ENCODE measurements at regions not wholly inside any gene's neighbourhood (a gene's known extent, or its start where the extent isn't known, plus 50 kb on each side); places are given as distances from the start of the nearest gene placed in this dataset.
A peak's percentile ranks its signal among the peaks of the same experiment; 100 is the strongest.

DNA sequence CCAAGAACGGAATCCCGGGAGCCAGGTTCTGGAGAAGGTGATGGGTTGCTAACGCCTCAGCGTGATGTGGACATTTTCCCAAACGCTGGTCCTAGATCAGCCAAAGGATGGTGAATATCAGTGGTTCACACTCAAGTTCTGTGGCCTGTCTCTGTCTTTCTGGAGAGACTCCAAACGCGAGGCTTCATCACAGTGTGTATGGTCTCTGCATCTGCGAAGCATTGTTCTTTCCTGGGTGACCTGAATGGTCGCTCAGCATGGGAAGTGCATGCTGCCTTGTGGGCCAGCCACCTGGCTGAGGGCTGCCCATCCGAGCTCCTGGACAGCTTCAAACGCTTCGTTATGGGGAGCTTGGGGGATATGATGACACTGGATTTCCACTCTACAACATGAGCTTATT is 810.0 kb downstream of the TBC1D22A start:
- POLR2A ChIA-PET (ENCODE audit: unreplicated experiment): no interaction called here
- no peaks in the 10 kb centered on the region for H3K36me3 ChIP-seq (ENCODE audit: control insufficient read depth, insufficient read depth, low read length)
- dilution Hi-C loops (cut with HindIII; ENCODE audit: low sequenced_read_pairs, unreplicated experiment): no loop called here
- 73% methylated on average over 3 of the region's 12 CpGs; no CpG with 5 or more reads in 1 of the 2 experiments for WGBS, 2 experiments (ENCODE audit: extremely low coverage in 2 of 2, insufficient read length in 1 of 2)
- H4K20me1 ChIP-seq (ENCODE audit: insufficient read depth, low read length): no peaks in the 10 kb centered on the region
- H3K4me1 ChIP-seq (ENCODE audit: control insufficient read depth, insufficient read depth, low read length): no peaks in the 10 kb centered on the region
- intact Hi-C loops (cut with micrococcal nuclease): no loop called here
- H3K9ac ChIP-seq (ENCODE audit: low read depth, low read length): no peak overlapping the region
- in situ Hi-C loops (cut with MboI; ENCODE audit: low sequenced_read_pairs): no loop called here
- H3K23ac ChIP-seq (ENCODE audit: low read depth, low read length): no peak overlapping the region
- no peak for ATAC-seq (ENCODE audit: low read depth)
- H2BK5ac ChIP-seq (ENCODE audit: low read depth, low read length, poor library complexity, severe bottlenecking): no peak overlapping the region
- H3K14ac ChIP-seq (replicated peaks; ENCODE audit: low read depth, low read length): no peak overlapping the region
- H2AK9ac ChIP-seq (replicated peaks; ENCODE audit: low read depth, low read length, poor library complexity): no peak overlapping the region
- CTCF ChIA-PET: no interaction called here
- no peak for DNase-seq
- H2BK15ac ChIP-seq (ENCODE audit: low read depth, low read length): no peak overlapping the region
- H3K9me3 ChIP-seq (ENCODE audit: control insufficient read depth, insufficient read depth, low read length): peaks cover 50% of the 10 kb centered on the region
- no peaks in the 10 kb centered on the region for H3K27me3 ChIP-seq (ENCODE audit: control insufficient read depth, insufficient read depth, low read length)
- no peak overlapping the region for H3K4me2 ChIP-seq (ENCODE audit: low read depth, low read length)
- H3K56ac ChIP-seq (ENCODE audit: extremely low read depth, insufficient read depth, low read length): no peak overlapping the region
- no peak overlapping the region for H2BK120ac ChIP-seq (ENCODE audit: low read depth, low read length)
- peak overlapping the region; percentile 10 for H2AFZ ChIP-seq (replicated peaks; ENCODE audit: low read length, poor library complexity)
- no peak overlapping the region for H3K4me3 ChIP-seq (ENCODE audit: insufficient read depth, low read depth, low read length)
- H4K5ac ChIP-seq (ENCODE audit: low read depth, low read length): no peak overlapping the region
- no peak overlapping the region for H2BK20ac ChIP-seq (ENCODE audit: low read depth, low read length)
- H3K27ac ChIP-seq (ENCODE audit: insufficient read depth, low read length): no peak overlapping the region
- no peak overlapping the region for H4K8ac ChIP-seq (ENCODE audit: low read depth in 2 of 2, low read length in 2 of 2)
- H3K4ac ChIP-seq (ENCODE audit: low read depth, low read length): no peak overlapping the region
- no peak overlapping the region for H2AK5ac ChIP-seq (ENCODE audit: low read depth, low read length)
- no peaks in the 10 kb centered on the region for H3K79me1 ChIP-seq (ENCODE audit: low read depth in 1 of 2, low read length in 2 of 2)
- H3K9me1 ChIP-seq (ENCODE audit: insufficient read depth, low read length): no peaks in the 10 kb centered on the region
- no peak overlapping the region for H4K91ac ChIP-seq (ENCODE audit: insufficient read depth, low read depth, low read length)
- TF ChIP-seq MXI1 (IDR thresholded peaks at IDR 0.05; ENCODE audit: borderline replicate concordance, low read depth, low read length) (no peak), CEBPB (IDR thresholded peaks at IDR 0.05; ENCODE audit: low read depth, low read length) (no peak), NFE2L2 (IDR thresholded peaks at IDR 0.05; ENCODE audit: low read depth, low read length) (no peak), SMC3 (IDR thresholded peaks at IDR 0.05; ENCODE audit: low read depth, low read length) (no peak), RFX5 (IDR thresholded peaks at IDR 0.05; ENCODE audit: low read depth, low read length) (no peak), POLR2A (IDR thresholded peaks at IDR 0.05; ENCODE audit: low read depth, low read length) (no peak), BHLHE40 (IDR thresholded peaks at IDR 0.05; ENCODE audit: low read depth, low read length) (no peak), FOS (IDR thresholded peaks at IDR 0.05; ENCODE audit: low read depth, low read length) (no peak)
- TF ChIP-seq, protein P1, sequence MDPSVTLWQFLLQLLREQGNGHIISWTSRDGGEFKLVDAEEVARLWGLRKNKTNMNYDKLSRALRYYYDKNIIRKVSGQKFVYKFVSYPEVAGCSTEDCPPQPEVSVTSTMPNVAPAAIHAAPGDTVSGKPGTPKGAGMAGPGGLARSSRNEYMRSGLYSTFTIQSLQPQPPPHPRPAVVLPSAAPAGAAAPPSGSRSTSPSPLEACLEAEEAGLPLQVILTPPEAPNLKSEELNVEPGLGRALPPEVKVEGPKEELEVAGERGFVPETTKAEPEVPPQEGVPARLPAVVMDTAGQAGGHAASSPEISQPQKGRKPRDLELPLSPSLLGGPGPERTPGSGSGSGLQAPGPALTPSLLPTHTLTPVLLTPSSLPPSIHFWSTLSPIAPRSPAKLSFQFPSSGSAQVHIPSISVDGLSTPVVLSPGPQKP (IDR thresholded peaks at IDR 0.05; ENCODE audit: borderline replicate concordance, low read depth, low read length): no peak
- TF ChIP-seq, protein P2, sequence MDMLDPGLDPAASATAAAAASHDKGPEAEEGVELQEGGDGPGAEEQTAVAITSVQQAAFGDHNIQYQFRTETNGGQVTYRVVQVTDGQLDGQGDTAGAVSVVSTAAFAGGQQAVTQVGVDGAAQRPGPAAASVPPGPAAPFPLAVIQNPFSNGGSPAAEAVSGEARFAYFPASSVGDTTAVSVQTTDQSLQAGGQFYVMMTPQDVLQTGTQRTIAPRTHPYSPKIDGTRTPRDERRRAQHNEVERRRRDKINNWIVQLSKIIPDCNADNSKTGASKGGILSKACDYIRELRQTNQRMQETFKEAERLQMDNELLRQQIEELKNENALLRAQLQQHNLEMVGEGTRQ (IDR thresholded peaks at IDR 0.05; ENCODE audit: low read depth, low read length): no peak
- BruUV-seq (replicated peaks): no TSS peak
- no peak overlapping the region for H3K18ac ChIP-seq (ENCODE audit: low read depth, low read length)

Measured in IMR-90 (cell line).